GM23248 (cell line): ENCODE measurements at regions not wholly inside any gene's neighbourhood (a gene's known extent, or its start where the extent isn't known, plus 50 kb on each side); places are given as distances from the start of the nearest gene placed in this dataset.

ENCODE experiments used
- EZH2 ChIP-seq: fragments of 200-600 bp; sonication (generic); IDR thresholded peaks from 2 replicates; pipeline ENCODE4 v1.6.1; 2018; ENCODE audit warnings: antibody characterized with exemption, mild to moderate bottlenecking; ENCODE audit not compliant: insufficient read depth, poor library complexity, severe bottlenecking
- EZH2phosphoT487 ChIP-seq: fragments of 200-600 bp; sonication (generic); IDR thresholded peaks from 2 replicates; pipeline ENCODE4 v1.6.1; 2018; ENCODE audit warnings: antibody characterized with exemption, moderate library complexity, mild to moderate bottlenecking, low read depth; ENCODE audit not compliant: insufficient read depth

GRCh38 chr3:36097209-36097608 lies 283.1 kb upstream of the STAC start:
- TF ChIP-seq EZH2phosphoT487 (no peak), EZH2 (no peak)
